KG1 (cell line): ENCODE measurements at regions not wholly inside any gene's neighbourhood (a gene's known extent, or its start where the extent isn't known, plus 50 kb on each side); places are given as distances from the start of the nearest gene placed in this dataset.
A peak's percentile ranks its signal among the peaks of the same experiment; 100 is the strongest.

Experiments
- DNase-seq: peaks from one replicate; lab custom pipeline; 2025; lab: John Stamatoyannopoulos, UW

GRCh38 chr3:72323773-72324172 is 524.5 kb downstream of the SHQ1 start:
- DNase-seq, result no peak

GRCh38 chr3:72322264-72322976 is 525.8 kb downstream of the SHQ1 start:
- no peak for DNase-seq

- no peak for DNase-seq
Observed at GRCh38 chr3:72320955-72321303, 527.3 kb downstream of the SHQ1 start.

- DNase-seq, result no peak
Observed at GRCh38 chr3:72320095-72320954, 527.9 kb downstream of the SHQ1 start.

- no peak for DNase-seq
Observed at GRCh38 chr3:72319194-72320094, 528.8 kb downstream of the SHQ1 start.

GRCh38 chr3:72318504-72319193 is 529.6 kb downstream of the SHQ1 start:
- DNase-seq, result no peak

GRCh38 chr3:72317491-72317890 is 530.8 kb downstream of the SHQ1 start:
- no peak for DNase-seq

- no peak for DNase-seq
Observed at GRCh38 chr3:72316501-72317279, 531.6 kb downstream of the SHQ1 start.

GRCh38 chr3:72313308-72313707 is 528.4 kb upstream of the PROK2 start:
- DNase-seq, result no peak

GRCh38 chr3:72312339-72312738 is 527.4 kb upstream of the PROK2 start:
- no peak for DNase-seq

- no peak for DNase-seq
Observed at GRCh38 chr3:72311425-72311824, 526.5 kb upstream of the PROK2 start.

GRCh38 chr3:72310419-72311380 is 525.8 kb upstream of the PROK2 start:
- peak; percentile 89 for DNase-seq

- DNase-seq, result peak; percentile 89
Observed at GRCh38 chr3:72309661-72310418, 524.9 kb upstream of the PROK2 start.

GRCh38 chr3:72308641-72309040 is 523.7 kb upstream of the PROK2 start:
- DNase-seq, result no peak

GRCh38 chr3:72307438-72308115 is 522.6 kb upstream of the PROK2 start:
- no peak for DNase-seq

GRCh38 chr3:72306800-72307341 is 521.9 kb upstream of the PROK2 start:
- DNase-seq, result no peak

GRCh38 chr3:72303926-72304325 is 519.0 kb upstream of the PROK2 start:
- DNase-seq, result no peak

GRCh38 chr3:72301779-72302178 is 516.8 kb upstream of the PROK2 start:
- DNase-seq, result no peak
